ENCODE measurements at regions not wholly inside any gene's neighbourhood (a gene's known extent, or its start where the extent isn't known, plus 50 kb on each side); places are given as distances from the start of the nearest gene placed in this dataset.

GRCh38 chr2:188202777-188203176 lies 88.9 kb upstream of the GULP1 start:
- Histone ChIP-seq H3K23ac (ENCODE audit: insufficient read length) (no peak overlapping the region), H2AK5ac (ENCODE audit: low read depth, low read length) (no peak overlapping the region), H2BK5ac (ENCODE audit: low read depth, low read length) (no peak overlapping the region), H3K27ac (ENCODE audit: low read depth, low read length) (no peak overlapping the region), H3K4ac (replicated peaks; ENCODE audit: insufficient read length, low read depth, low read length) (no peak overlapping the region), H4K8ac (ENCODE audit: extremely low read depth, insufficient read depth, low read length) (no peak overlapping the region), H2BK120ac (replicated peaks; ENCODE audit: low read depth, low read length) (no peak overlapping the region), H4K5ac (ENCODE audit: insufficient read length, low read depth, low read length) (no peak overlapping the region), H4K91ac (replicated peaks; ENCODE audit: insufficient read length, low read length) (no peak overlapping the region), H3K4me2 (ENCODE audit: insufficient read depth in 1 of 2, low read depth in 2 of 2, low read length in 2 of 2) (no peak overlapping the region), H3K18ac (ENCODE audit: extremely low read depth, low read length) (no peak overlapping the region), H3K27me3 (replicated peaks in 1 of 4; ENCODE audit: control insufficient read depth in 3 of 4, extremely low read depth in 1 of 4, insufficient read depth in 3 of 4, low read length in 3 of 4) (no peaks in the 10 kb centered on the region), H3K14ac (ENCODE audit: insufficient read length) (no peak overlapping the region), H3K79me1 (ENCODE audit: low read depth, low read length) (no peaks in the 10 kb centered on the region), H2BK15ac (ENCODE audit: low read length) (no peak overlapping the region), H2AFZ (ENCODE audit: low read length) (no peak overlapping the region), H3K79me2 (ENCODE audit: control insufficient read depth in 1 of 2, insufficient read depth in 2 of 2, low read length in 2 of 2) (no peaks in the 10 kb centered on the region), H3K36me3 (ENCODE audit: control insufficient read depth in 2 of 4, insufficient read depth in 4 of 4, low read length in 3 of 4) (no peaks in the 10 kb centered on the region), H3K23me2 (ENCODE audit: low read depth, low read length) (no peaks in the 10 kb centered on the region), H3K4me1 (replicated peaks in 1 of 4; ENCODE audit: control insufficient read depth in 3 of 4, insufficient read depth in 4 of 4, low read length in 3 of 4) (no peaks in the 10 kb centered on the region), H3K4me3 (ENCODE audit: extremely low read depth in 1 of 4, insufficient read depth in 2 of 4, low read depth in 3 of 4, low read length in 4 of 4) (no peak overlapping the region), H3K9me3 (ENCODE audit: insufficient read depth in 2 of 2, low read depth in 1 of 2, low read length in 1 of 2) (no peaks in the 10 kb centered on the region), H3K56ac (replicated peaks; ENCODE audit: insufficient read length, low read depth, low read length) (no peak overlapping the region), H2BK12ac (ENCODE audit: low read depth, low read length) (no peak overlapping the region), H3K9ac (replicated peaks in 1 of 4; ENCODE audit: extremely low read depth in 1 of 4, low read depth in 3 of 4, low read length in 3 of 4) (no peak overlapping the region), H4K20me1 (replicated peaks in 1 of 2; ENCODE audit: control insufficient read depth in 1 of 2, insufficient read depth in 2 of 2, low read length in 2 of 2) (no peaks in the 10 kb centered on the region), H2BK20ac (ENCODE audit: low read length) (no peak overlapping the region)
- CTCF ChIA-PET (ENCODE audit: partially characterized antibody): interaction anchor here (1.4 kb wide), 1 partner anchor 253 kb away, joined by 4 read pairs; no protein-coding TSS in a partner anchor
- no peak for FAIRE-seq
- 88% methylated on average over 1 of the region's 1 CpG; no CpG with 5 or more reads in 1 of the 2 experiments for WGBS, 2 experiments (ENCODE audit: extremely low coverage in 1 of 2, insufficient coverage in 1 of 2, insufficient read length in 1 of 2, insufficient replicate concordance in 2 of 2, low coverage in 1 of 2, low lambda C conversion rate in 2 of 2, missing lambda C conversion rate in 1 of 2)
- no peak for DNase-seq (ENCODE audit: low read depth in 1 of 2, low spot score in 2 of 2)
- POLR2A ChIA-PET (ENCODE audit: partially characterized antibody): no interaction called here
- TF ChIP-seq SAP30 (IDR thresholded peaks at IDR 0.05; ENCODE audit: insufficient read depth, insufficient replicate concordance, low read length) (no peak), TAF1 (IDR thresholded peaks at IDR 0.05; ENCODE audit: low read depth, low read length) (no peak), KDM1A (IDR thresholded peaks at IDR 0.05; ENCODE audit: borderline replicate concordance, low read length) (no peak), CTBP2 (IDR thresholded peaks at IDR 0.05; ENCODE audit: borderline replicate concordance, insufficient read depth, insufficient read length, low read length) (no peak), SP1 (IDR thresholded peaks at IDR 0.05; ENCODE audit: low read depth, low read length) (no peak), GTF2F1 (IDR thresholded peaks at IDR 0.05; ENCODE audit: borderline replicate concordance, low read depth, low read length) (no peak), POLR2AphosphoS5 (IDR thresholded peaks at IDR 0.05; ENCODE audit: low read depth, low read length) (no peak), TAF7 (optimal IDR thresholded peaks at IDR 0.05; ENCODE audit: borderline replicate concordance, low read depth, low read length) (no peak), CTCF (IDR thresholded peaks at IDR 0.05; ENCODE audit: control extremely low read depth in 1 of 3, insufficient read depth in 1 of 3, low read depth in 1 of 3, low read length in 3 of 3) (no peak), RNF2 (IDR thresholded peaks at IDR 0.05; ENCODE audit: borderline replicate concordance, low read depth, low read length, missing control alignments, poor library complexity, severe bottlenecking) (no peak), KDM5A (IDR thresholded peaks at IDR 0.05; ENCODE audit: low read length) (no peak), CBX5 (IDR thresholded peaks at IDR 0.05; ENCODE audit: low read depth, low read length) (no peak)

Measured in H1 (cell line).